Fibroblast of peridontal ligament (primary cell): ENCODE measurements at regions not wholly inside any gene's neighbourhood (a gene's known extent, or its start where the extent isn't known, plus 50 kb on each side); places are given as distances from the start of the nearest gene placed in this dataset.
A peak's percentile ranks its signal among the peaks of the same experiment; 100 is the strongest.
"Not testable (repeated sequence)": the region's sequence is repeated elsewhere in the genome, so short reads cannot be mapped to it uniquely, and the experiment has no call there.

ENCODE experiments used
- DNase-seq: peaks from one replicate; pipeline ENCODE4 v3.0.0-alpha.2; 2010; ENCODE audit errors: extremely low read depth

DNA sequence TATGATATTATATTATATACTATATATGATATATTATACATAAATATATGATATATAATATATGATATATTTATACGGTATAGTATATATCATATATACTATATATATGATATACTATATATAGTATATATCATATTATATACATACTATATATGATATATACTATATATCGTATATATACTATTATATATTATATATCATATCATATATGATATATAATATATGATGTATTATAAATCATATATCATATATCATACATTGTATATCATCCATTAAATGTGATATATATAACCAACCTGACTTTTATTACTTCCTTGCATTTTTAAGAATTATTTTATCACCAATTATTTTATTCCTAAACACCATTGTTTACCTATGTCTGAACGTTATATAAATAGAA, 146.6 kb upstream of the PRSS16 start:
- DNase-seq = no peak

DNA sequence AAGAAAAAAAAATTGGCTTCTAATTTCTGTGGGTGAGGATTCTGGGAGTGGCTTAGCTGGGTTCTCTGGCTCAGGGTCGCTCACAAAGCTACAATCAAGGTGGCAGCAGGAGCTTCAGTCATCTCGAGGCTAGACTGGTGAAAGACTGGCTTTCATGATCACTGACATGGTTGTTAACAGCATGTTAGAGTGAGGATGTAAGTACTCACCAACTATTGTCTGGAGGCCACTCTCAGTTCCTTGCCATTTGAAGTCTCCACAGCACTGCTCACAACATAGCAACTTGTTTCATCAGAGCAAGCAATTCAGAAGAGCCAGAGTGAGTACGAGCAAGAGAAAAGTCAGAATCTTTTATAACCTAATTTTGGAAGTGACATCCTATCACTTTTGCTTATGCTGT, 145.7 kb upstream of the PRSS16 start:
- no peak for DNase-seq

DNA sequence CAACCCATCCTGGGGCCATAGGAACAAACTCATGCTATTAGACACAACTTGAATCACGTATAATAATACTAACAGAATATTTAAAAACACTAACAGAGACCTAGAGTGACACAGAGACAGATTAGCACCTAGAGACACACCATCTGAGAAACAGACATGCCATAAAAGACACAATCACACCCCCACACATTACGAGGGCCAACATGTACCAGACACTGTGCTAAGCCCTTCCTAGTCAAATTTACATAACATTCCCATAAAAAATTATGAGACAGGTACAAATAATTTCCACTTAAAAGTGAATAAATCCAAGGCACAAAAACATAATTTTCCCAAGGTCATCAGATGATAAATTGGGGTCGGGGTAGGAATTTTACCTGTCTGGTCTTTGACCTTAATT, 141.1 kb upstream of the PRSS16 start:
- DNase-seq = no peak

DNA sequence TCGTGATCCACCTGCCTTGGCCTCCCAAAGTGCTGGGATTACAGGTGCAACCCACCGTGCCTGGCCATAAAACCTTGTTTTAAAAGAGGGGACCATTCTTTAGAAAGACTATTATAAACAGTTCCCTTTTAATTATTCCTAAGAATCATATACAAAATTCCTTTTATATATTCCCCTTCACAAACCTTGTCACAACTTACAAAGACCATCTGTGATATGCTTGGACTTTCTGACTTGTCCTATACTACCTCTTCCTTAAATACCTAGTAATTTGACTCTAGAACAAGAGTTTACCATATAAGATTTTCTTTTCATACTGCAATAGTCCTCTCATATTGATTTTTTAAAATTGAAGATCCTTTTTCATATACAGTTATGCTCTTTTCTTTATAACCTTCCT, 135.8 kb upstream of the PRSS16 start:
- no peak for DNase-seq

DNA sequence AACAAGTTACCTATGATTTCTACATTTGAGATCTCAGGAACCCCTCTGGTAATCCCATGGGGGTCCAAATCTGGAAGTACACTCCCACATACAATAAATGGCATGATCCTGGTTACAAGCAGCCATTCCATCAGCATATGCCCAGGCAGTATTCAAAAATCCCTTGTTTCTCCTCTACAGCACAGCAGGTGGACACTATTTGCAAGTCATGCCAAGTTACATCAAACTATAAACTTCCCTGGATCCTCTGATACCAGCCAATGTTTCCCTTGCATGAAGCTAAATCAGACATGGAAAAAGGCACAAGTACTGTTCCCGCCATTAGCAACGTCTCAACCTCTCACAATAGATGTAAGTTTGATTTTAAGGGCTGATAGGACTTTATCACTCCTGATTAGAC, 134.5 kb upstream of the PRSS16 start:
- DNase-seq = no peak

DNA sequence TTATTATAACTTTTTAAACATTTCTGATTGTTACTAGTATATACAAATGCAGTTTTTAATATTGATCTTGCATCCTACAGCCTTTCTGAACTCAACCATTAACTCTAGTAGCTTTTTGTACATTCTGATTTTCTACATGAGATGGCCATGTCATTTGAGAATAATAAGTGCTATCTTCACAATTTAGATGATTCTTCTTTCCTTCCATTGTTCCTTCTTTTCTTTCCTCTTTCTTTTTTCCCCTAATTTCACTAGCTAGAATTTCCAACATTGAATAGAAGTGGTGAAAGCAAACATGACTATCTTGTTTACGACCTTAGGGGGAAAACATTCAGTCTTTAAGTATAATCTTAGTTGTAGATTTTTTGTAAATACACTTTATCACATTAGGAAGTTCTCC, 128.2 kb upstream of the PRSS16 start:
- no peak for DNase-seq

DNA sequence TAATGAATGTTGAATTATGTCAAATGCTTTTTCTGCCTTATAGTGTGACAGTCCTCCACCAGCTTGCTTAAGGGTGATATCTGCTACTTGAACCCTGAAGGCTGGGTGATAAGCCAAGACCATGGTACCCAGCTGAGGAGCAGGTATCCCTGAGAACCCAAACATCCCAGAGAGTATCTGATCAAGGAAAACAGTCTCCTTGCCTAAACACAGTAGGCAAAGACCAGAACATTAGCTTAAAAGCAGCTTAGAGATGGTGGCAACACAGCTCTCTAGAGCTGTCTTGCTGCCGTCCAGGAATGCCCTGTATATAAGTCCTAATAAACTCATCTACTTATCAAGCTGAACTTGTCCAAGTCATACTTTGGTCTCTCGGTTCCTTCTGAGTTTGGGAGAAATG, 127.7 kb upstream of the PRSS16 start:
- DNase-seq = no peak

DNA sequence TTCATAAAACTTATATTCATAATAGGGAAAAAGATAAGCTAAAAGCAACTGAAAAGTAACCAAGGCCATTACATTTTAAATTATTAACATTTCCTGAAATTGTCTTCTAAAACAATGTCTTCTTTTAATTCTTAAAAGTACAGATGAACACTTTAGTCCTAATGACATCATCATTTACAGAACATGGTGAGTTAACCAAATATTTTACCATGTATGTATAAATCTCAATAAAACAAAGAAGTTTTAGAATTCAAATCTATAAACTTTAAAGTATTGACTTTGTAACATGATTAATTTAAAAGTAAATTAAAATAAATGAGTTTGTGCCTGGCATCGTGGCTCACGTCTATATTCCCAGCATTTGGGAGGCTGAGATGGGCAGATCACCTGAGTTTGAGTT, 125.9 kb upstream of the PRSS16 start:
- DNase-seq = no peak

DNA sequence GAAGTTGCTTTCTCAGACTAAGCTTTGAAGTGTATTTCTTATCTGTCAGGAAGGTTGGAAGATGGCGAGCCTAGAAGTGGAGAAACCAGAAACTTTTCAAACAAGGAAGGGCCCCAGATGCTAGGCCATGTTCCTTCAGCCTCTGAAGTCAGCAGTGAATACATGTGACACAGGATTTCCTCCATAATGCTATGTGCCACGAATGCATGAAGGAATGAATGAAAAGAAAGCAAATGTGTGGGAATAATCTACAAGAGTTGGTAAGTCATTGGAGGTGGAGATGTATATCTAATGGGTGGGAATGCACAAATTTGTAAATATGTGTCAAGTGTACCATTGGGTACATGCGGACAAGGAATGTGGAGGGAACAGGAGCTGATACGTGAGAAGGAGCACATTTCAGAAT, 123.2 kb upstream of the PRSS16 start:
- DNase-seq = no peak

DNA sequence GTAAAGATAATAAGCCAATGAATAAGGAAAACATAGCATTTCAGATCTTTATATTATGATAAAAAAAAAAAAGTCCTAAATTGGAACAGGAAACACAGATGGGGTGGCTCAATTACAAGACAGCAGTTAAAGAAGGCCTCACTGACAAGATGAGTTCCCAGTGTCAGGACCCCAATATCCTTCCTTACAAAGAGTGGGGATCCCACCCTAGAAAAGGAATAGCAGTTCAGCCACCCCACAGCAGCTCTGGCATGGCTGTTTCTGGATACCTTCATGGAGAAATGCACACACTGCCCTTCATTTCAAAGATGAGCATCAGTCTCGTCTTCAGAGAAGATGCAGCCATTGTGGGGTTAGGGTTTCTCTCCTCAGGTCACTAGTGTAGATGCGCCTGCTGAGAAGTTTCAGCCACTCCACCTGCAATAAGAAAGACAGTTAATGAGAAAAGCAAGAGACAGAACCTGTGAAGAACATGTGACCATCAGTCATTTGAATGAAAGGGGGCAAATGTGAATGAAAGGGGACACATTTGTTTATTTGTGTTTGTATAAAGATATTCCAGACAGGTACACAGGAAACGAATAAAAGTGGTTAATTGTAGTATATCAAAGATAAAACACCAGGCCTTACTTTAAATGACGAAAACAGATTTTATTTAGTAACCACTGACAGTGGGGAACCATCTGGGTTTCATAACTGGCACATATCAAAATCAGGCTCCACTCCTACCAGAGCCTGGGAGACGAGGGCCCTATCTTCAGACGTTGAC, 121.3 kb upstream of the PRSS16 start:
- DNase-seq = no peak

DNA sequence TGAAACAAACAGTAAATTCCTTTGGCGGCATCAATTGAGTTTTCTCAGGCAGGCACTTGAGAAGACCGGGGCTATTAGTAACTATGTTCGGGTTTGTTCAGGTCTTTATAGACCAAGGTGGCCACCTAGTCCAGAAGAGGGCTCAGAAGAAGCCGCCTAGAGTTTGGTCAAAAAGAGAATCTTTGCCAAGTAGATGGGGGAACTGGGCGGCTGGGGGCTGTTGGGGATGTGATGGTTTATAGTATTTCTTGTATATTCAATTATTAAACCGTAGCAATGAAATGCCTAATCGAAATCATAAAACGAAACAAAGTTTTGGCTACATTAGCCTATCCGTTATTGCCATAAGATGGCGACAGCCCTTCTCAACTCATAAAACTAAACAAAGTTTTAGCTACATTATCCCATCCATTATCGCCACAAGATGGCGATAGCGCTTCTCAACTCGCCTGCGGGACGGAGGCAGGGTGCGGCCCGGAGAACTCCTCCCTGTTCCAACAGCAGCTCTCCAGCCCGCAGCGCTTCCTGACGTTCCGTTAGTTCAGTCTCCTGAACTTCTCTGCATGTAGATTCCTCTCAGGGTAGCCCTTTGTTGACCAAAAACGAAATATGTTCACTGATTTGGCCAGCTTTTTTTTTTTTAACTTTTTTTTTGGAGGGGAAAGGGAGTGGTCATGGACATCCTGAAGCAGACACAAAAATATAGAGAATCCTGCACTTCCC, 120.5 kb upstream of the PRSS16 start:
- peak; percentile 95 for DNase-seq

DNA sequence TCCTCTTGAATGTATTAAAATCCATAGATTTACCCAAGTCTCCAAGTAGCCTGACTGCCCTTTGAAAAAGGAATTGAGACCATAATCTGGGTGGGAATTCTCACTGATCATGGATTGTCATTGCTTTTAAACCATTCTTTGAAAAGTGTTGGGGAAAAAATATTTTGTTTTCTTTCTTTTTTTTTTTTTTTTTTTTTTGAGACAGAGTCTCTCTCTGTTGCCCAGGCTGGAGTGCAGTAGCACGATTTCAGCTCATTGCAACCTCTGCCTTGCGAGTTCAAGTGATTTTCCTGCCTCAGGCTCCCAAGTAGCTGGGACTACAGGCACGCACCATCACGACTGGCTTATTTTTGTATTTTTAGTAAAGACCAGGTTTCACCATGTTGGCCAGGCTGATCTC, 119.6 kb upstream of the PRSS16 start:
- DNase-seq = not testable (repeated sequence)

DNA sequence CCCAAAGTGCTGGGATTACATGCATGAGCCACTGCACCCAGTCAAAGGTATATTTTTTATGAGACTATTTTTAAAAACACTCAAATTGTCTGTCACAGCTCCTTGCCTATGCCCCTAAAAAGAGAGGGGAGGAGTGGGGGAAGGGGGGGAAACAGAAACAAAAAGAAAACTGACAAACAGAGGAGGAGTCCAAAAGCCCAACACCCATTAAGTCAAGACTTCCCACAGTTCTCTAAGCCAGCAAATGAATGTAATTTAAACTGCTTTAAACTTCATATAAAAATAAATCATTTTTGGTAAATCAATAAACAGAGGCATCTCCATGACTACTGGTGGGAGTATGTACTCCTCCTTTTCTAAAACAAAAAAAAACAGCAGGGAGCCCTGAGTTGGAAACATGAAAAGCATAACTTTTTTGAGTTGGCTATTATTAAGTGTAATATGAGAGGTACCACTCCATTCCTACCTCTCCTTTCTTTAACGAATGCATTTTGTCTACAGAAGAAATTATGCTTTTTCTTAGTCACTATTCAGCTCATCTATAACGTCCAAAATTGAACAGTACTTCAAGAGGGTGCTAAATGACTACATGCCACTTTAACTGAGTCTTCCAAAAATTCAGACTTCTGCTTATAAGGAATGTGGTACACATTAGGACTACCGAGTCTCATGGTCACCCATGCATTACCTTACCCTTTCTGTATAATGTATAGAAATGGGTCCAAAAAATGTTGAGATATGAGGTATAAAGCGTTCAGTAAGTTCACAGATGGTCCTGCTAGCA, 119.0 kb upstream of the PRSS16 start:
- peak; percentile 10 for DNase-seq

DNA sequence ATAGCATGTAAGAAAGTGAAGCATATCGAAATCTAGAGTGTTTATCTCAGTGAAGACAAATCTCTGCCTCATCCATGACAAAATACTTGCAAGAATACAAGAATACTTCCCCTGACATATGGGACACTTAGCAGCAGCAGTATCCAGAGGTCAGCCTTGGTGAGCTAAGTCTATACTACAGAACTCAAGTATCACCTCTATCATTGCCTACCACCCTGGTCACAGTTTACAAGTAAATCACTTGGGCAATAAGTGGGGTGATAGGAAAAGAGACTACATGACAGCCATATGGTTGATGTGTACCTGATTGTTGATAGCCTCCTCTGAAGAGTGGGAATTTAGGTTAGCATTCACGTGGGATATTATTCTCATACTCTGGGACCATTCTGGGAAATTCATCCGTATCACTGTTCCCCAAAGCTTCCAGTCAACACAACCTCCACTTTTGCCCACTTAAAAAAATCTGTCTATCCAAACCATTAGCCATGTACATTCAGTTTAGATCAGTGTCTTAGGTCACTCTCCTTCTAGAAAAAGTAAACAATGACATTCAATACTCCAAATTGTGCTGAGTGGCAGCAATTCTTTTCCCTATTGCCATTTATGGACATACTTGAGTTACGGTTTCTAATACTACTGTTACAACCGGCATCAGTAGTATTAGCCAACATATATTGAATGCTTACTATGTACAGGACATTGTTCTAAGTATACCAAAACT, 118.2 kb upstream of the PRSS16 start:
- peak; percentile 18 for DNase-seq

DNA sequence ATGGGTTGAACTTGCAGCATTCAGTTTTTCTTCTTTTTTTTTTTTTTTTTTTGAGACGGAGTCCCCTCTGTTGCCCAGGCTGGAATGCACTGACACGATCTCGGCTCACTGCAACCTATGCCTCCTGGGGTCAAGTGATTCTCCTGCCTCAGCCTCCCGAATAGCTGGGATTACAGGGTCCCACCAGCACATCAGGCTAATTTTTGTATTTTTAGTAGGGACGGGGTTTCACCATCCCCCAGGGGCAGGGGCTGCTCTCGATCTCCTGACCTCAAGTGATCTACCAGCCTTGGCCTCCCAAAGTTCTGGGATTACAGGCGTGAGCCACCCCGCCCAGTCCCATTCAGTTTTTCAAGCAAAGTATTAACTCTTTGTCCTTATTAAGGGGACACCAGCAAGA, 117.6 kb upstream of the PRSS16 start:
- DNase-seq = no peak

DNA sequence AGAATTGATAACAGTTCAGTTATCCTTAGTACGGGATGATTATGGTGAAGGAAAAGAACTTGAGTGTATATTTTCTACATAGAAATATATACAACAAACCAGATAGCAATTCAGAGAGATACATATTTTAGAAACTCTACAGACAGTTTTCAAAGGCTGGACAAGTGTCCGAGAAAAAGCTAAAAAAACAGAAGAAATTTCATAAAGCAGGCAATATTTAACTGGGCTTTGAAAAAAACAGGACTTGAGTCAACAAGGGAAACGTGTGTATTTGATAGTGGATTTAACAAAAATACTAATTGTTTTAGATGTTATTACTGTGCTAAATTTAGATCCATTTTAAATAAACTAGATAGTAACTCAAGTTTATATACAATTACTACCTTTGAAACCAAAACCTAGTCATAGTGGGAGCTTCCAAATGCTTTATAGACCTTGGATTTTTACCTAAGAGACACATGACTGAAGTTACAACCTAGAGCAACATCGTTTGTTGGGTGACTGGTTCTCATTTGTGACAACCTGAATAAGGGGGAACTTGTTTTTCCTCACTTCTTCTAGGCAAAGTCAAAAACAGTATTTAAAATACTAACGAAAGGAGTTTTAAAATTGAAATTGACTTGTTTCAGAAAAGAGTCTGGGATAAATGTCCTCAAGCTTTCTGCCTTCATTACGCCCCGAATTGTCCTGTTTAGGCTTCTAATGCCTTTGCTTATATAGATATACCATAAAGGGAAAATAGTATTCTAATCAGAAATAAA, 116.7 kb upstream of the PRSS16 start:
- no peak for DNase-seq

DNA sequence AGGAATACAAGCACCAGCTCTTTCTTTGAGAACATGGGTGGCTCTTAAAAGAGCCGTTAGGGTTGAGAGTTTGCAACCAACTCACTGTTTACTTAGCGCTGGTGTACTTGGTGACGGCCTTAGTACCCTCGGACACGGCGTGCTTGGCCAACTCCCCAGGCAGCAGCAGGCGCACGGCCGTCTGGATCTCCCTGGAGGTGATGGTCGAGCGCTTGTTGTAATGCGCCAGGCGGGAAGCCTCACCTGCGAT, 115.3 kb upstream of the PRSS16 start:
- not testable (repeated sequence) for DNase-seq

DNA sequence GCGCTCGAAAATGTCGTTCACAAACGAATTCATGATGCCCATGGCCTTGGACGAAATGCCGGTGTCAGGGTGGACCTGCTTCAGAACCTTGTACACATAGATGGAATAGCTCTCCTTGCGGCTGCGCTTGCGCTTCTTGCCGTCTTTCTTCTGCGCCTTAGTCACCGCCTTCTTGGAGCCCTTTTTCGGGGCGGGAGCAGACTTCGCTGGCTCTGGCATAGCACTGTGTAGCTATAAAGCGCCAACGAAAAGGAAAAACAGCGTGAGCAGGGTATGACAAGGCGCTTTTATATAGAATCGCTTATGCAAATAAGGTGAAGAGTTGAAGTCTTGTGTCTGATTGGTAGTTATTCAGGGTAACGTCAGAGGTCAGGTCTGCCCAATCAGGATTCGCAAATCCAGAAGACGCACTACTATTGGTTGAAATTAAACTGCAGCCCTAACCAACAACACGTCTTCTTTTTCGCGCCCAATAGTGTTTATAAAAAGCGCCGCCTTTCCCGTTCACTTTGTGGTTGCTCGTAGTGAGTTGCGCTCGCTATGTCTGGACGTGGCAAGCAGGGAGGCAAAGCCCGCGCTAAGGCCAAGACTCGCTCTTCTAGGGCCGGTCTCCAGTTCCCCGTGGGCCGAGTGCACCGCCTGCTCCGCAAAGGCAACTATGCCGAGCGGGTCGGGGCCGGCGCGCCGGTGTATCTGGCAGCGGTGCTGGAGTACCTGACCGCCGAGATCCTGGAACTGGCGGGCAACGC, 114.8 kb upstream of the PRSS16 start:
- DNase-seq = peak; percentile 100

DNA sequence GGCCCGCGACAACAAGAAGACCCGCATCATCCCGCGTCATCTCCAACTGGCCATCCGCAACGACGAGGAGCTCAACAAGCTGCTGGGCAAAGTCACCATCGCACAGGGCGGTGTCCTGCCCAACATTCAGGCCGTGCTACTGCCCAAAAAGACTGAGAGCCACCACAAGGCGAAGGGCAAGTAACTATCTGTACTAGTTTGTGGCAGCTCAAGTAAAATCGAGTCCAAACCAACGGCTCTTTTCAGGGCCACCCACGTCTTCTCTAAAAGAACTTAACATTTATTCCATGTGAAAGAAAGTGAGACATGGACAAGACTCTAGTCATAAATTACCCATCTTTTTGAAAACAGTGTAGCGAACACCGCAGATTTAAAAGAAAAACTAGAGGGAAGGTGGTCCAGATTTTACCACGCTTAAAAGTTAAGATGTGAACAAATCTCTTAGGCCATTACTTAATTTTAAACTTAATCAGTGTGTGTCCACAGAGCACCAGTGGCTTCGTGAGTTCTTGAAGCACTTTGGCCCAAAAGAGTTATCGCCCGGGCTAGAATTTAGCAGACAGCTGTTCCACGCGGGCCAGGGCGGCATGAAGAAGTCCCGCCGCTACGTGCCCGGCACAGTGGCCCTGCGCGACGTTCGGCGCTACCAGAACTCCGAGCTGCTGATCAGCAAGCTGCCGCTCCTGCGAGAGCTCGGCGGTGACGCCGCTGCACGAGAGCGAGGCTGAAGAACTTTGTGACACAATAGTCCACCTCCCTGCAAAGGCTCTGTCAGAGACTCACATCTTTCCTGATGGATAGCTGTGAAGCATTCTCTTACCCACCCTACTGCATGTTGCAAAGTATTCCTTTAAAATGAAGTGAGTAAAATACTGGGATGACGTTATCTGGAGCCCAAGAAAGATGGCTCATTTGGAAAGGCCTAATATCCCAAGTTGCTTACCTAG, 113.9 kb upstream of the PRSS16 start:
- peak; percentile 66 for DNase-seq
